ENCODE measurements at regions not wholly inside any gene's neighbourhood (a gene's known extent, or its start where the extent isn't known, plus 50 kb on each side); places are given as distances from the start of the nearest gene placed in this dataset.
A peak's percentile ranks its signal among the peaks of the same experiment; 100 is the strongest.

DNA sequence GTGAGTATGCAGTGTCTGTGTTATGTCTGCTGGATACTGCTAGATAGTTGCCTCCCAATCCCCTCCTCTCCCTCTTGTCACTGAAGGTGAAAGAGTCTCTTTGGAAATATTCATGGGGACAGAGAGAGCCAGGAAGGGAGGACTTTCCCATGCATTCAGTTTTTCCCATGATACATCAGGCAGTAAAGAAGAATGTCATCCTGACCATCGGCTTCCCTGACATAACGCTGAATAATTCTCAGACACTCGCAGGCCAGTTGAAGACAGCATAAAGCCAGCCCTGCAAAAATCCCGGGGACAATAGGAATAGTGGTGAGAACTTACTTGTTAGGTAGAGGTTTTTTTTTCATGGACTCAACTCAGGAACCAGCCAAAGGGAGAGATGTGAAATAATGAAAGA, 58.1 kb downstream of the KLF4 start:
- no peak for DNase-seq
- ATAC-seq (ENCODE audit: poor library complexity) = no peak
- intact Hi-C loops (cut with DNase I) = no loop called here

- ATAC-seq (ENCODE audit: poor library complexity) (no peak), DNase-seq (no peak)
- intact Hi-C loops (cut with DNase I) = no loop called here
Measured at GRCh38 chr9:107430071-107430470, 59.5 kb downstream of the KLF4 start.

DNA sequence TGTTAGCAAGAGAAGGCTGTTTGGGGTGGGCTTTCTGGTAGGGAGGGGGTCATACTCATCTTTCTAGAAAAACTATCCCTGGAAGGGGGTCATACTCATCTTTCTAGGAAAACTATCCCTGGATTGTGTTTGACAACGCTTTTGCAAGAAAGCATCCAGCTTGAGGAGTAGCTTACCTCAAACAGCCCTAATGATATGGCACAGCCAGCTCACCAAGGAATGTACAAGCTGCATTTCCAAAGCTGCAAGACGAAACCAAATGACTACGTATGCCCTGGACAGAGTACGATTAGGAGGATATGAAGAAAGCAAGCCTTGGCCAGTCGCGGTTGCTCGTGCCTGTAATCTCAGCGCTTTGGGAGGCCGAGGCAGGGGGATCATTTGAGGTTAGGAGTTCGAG, 63.4 kb downstream of the KLF4 start:
- DNase-seq (no peak), ATAC-seq (ENCODE audit: poor library complexity) (no peak)
- intact Hi-C loops (cut with DNase I) = no loop called here

GRCh38 chr9:107425101-107426025, 64.2 kb downstream of the KLF4 start:
- intact Hi-C loops (cut with DNase I) = no loop called here
- DNase-seq (peak; percentile 91), ATAC-seq (ENCODE audit: poor library complexity) (peak; percentile 90)

- DNase-seq (no peak), ATAC-seq (ENCODE audit: poor library complexity) (no peak)
- intact Hi-C loops (cut with DNase I) = no loop called here
Measured at GRCh38 chr9:107423540-107423939, 66.0 kb downstream of the KLF4 start.

- intact Hi-C loops (cut with DNase I) = no loop called here
- DNase-seq (peak; percentile 79), ATAC-seq (ENCODE audit: poor library complexity) (peak; percentile 78)
Measured at GRCh38 chr9:107422189-107423185, 67.1 kb downstream of the KLF4 start.

GRCh38 chr9:107410420-107410819, 79.1 kb downstream of the KLF4 start:
- ATAC-seq (ENCODE audit: poor library complexity) (no peak), DNase-seq (no peak)
- intact Hi-C loops (cut with DNase I) = no loop called here

- intact Hi-C loops (cut with DNase I) = no loop called here
- ATAC-seq (ENCODE audit: poor library complexity) (no peak), DNase-seq (no peak)
Measured at GRCh38 chr9:107409581-107410389, 79.8 kb downstream of the KLF4 start.

DNA sequence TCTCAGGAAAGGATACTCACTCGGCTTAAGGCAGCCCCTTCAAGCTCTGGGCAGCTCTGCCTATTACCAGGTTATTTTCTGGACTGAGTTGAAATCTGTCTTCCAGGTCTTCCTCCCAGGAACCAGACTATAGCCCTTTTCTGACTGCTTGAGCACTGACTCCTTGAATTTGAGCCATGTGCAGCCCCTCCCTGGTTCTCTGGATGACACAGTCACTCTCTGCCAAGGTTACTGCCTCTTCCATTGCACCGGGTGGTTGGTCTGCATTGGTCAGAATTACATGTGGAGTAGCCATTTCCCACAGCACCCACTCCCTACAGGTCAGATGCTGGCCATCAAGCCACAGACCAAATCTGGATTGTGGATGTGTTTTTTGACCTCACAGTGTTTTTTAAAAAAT, 81.9 kb downstream of the KLF4 start:
- DNase-seq (no peak), ATAC-seq (ENCODE audit: poor library complexity) (no peak)
- intact Hi-C loops (cut with DNase I) = no loop called here

- DNase-seq = no peak
- intact Hi-C loops (cut with DNase I) = no loop called here
- ATAC-seq (ENCODE audit: poor library complexity) = no peak
Measured at GRCh38 chr9:107405511-107405910, 84.1 kb downstream of the KLF4 start.

DNA sequence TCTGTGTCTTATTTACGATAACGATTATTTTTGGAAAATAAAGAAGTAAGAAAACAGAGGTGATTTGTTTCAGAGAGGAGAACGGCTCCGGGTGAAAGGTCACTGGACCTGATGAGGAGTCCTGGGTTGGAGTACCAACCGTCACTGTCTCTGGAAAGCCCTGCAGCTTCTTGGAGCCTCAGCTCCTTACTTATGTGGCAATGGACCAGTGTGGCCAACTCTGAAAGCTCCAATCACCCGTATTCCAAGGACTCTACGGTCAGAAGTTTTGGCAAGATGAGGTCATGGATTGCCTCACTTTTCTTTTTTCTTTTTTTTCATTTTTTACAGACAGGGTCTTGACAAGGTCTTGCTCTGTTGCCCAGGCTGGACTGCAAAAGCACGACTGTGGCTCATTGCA, 84.8 kb downstream of the KLF4 start:
- intact Hi-C loops (cut with DNase I) = no loop called here
- ATAC-seq (ENCODE audit: poor library complexity) = no peak

DNA sequence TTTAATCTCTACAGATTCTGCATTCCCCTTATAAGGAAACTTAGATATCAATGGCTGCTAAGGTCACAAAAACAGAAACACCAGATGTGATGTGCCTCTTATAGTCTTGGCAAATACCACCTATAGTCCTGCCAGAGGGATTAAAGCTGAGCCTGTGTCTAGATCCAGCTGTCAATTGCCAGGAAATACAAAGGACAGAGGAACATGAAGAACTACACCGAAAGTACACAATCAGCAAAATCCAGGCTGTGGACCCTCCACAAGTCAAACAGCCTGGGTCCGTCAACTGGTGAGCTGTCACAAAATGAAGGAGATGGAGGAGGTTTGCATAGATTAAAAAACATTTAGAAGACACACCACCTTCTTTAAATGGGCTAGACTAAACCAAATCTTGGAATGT, 85.4 kb downstream of the KLF4 start:
- no peak for DNase-seq
- ATAC-seq (ENCODE audit: poor library complexity) = peak; percentile 84
- intact Hi-C loops (cut with DNase I) = no loop called here

More for the DNA sequence above, 84.8 kb downstream of the KLF4 start:
- DNase-seq = no peak

GRCh38 chr9:107397076-107398044, 92.2 kb downstream of the KLF4 start:
- no peak for DNase-seq
- intact Hi-C loops (cut with DNase I) = no loop called here
- no peak for ATAC-seq (ENCODE audit: poor library complexity)

DNA sequence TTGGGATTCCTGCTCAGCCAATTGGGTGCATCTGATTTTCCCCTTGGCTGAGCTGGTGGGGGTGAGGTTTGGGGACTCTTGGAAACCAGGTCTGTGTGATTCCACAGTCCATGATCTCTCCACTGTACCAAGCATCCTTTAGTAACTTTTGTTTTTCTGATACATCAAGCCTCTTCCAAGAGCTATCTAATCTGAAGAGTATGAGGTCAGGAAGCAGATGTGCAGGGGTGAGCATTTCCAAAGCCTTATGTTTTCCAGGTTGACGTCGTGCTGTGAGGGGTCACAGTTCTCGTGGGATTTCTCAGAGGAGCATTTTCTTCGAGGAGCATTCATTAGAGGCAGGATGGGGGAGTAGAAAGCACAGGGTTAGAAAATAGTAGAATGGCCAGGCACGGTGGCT, 95.3 kb downstream of the KLF4 start:
- no peak for DNase-seq
- intact Hi-C loops (cut with DNase I) = no loop called here
- peak; percentile 42 for ATAC-seq (ENCODE audit: poor library complexity)

GRCh38 chr9:107390778-107391177, 98.8 kb downstream of the KLF4 start:
- no peak for ATAC-seq (ENCODE audit: poor library complexity)
- intact Hi-C loops (cut with DNase I) = no loop called here
- DNase-seq = no peak

- intact Hi-C loops (cut with DNase I) = no loop called here
- DNase-seq (no peak), ATAC-seq (ENCODE audit: poor library complexity) (no peak)
Measured at GRCh38 chr9:107390279-107390678, 99.3 kb downstream of the KLF4 start.

DNA sequence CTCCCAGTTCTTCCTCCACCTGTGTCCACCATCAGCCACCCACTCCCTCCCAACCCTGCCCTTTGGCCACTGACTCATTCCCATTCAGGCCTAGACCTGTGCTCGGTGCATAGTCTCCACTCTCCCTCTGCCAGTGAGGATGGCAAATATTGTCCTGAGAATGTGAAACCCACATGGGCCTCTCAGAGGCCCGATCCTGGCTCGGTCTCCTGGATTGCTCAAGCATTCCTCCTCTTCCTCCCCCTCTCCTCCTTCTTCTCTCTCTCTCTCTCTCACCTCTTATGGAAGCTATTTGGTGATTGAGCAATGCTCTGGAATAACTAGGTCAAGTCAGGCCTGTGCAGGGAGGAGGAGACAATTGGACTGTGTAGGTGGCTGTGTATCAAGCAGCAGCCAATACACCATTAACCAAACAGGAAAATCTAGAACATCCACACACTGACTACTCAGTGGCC, 99.9 kb downstream of the KLF4 start:
- intact Hi-C loops (cut with DNase I) = no loop called here
- ATAC-seq (ENCODE audit: poor library complexity) (peak; percentile 83), DNase-seq (peak; percentile 66)

- DNase-seq (no peak), ATAC-seq (ENCODE audit: poor library complexity) (peak; percentile 38)
- intact Hi-C loops (cut with DNase I) = no loop called here
Measured at GRCh38 chr9:107388890-107389289, 100.7 kb downstream of the KLF4 start.
